ENCODE measurements at regions not wholly inside any gene's neighbourhood (a gene's known extent, or its start where the extent isn't known, plus 50 kb on each side); places are given as distances from the start of the nearest gene placed in this dataset.

DNA sequence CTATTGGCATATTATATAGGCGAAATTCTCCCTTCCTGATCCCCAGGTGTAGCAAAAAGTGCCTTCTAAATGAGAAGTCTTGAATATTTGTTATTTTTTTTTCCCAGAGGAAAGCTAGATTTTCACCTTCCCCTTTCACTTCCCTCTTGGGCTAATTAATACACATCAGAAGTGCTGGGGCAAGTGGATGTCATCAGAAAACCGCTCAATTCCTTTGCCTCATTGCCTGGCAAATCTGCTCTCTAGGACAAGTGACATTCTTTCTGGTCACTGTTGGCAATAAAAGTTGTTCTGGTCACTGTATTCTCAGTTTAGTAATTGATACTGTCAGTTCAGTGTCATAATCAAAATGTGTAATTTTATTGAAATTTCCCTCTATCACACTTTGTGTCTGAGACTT lies 174.5 kb downstream of the ETNK1 start:
- no peak for DNase-seq (ENCODE audit: low read depth)
- TF ChIP-seq, protein P1, sequence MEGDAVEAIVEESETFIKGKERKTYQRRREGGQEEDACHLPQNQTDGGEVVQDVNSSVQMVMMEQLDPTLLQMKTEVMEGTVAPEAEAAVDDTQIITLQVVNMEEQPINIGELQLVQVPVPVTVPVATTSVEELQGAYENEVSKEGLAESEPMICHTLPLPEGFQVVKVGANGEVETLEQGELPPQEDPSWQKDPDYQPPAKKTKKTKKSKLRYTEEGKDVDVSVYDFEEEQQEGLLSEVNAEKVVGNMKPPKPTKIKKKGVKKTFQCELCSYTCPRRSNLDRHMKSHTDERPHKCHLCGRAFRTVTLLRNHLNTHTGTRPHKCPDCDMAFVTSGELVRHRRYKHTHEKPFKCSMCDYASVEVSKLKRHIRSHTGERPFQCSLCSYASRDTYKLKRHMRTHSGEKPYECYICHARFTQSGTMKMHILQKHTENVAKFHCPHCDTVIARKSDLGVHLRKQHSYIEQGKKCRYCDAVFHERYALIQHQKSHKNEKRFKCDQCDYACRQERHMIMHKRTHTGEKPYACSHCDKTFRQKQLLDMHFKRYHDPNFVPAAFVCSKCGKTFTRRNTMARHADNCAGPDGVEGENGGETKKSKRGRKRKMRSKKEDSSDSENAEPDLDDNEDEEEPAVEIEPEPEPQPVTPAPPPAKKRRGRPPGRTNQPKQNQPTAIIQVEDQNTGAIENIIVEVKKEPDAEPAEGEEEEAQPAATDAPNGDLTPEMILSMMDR (IDR thresholded peaks at IDR 0.05; ENCODE audit: insufficient read depth, low read length, poor library complexity, severe bottlenecking): no peak

GRCh38 chr12:22800332-22800731 lies 175.4 kb downstream of the ETNK1 start:
- TF ChIP-seq, protein P1 (IDR thresholded peaks at IDR 0.05; ENCODE audit: insufficient read depth, low read length, poor library complexity, severe bottlenecking): no peak
- DNase-seq (ENCODE audit: low read depth): no peak
- H3K36me3 ChIP-seq (ENCODE audit: control insufficient read depth, insufficient read depth, low read length): no peaks in the 10 kb centered on the region
- H3K27me3 ChIP-seq (ENCODE audit: control insufficient read depth, insufficient read depth, low read length): no peaks in the 10 kb centered on the region
- H3K4me3 ChIP-seq (ENCODE audit: low read depth, low read length): no peak overlapping the region

More for the DNA sequence above, 174.5 kb downstream of the ETNK1 start:
- Histone ChIP-seq H3K36me3 (ENCODE audit: control insufficient read depth, insufficient read depth, low read length) (no peaks in the 10 kb centered on the region), H3K4me3 (ENCODE audit: low read depth, low read length) (no peak overlapping the region), H3K27me3 (ENCODE audit: control insufficient read depth, insufficient read depth, low read length) (no peaks in the 10 kb centered on the region)

DNA sequence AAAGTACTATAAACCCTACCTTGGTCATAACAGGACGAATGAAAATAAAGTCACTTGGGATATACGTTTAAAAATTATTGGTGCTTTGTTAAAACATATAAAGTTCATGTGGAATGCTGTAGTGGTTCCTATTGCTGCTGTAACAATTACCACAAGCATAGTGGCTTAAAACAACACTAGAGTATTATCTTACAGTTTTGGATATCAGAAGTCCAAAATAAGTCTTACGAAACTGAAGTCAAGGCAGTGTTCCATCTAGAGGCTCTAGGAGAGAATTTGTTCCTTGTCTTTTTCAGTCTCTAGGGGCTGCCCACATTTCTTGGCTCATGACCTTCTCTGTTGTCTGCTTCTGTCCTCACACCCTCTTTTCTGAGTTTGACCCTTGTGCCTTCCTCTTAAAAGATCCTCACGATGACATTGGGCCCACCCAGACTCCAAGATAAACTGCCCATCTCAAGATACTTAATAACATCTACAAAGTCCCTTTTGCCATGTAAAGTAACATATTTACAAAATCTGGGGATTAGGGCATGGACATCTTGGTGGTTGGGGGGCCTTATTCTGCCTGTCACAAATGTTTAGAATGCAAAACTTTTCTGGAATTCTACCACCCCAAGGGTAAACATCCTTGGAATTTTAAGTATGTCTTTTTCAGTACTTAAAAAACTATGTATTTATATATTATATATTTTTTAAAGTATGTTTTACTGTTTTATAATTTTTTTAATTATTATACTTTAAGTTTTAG lies 178.1 kb downstream of the ETNK1 start:
- Histone ChIP-seq H3K27me3 (ENCODE audit: control insufficient read depth, insufficient read depth, low read length) (no peaks in the 10 kb centered on the region), H3K36me3 (ENCODE audit: control insufficient read depth, insufficient read depth, low read length) (no peaks in the 10 kb centered on the region), H3K4me3 (ENCODE audit: low read depth, low read length) (no peak overlapping the region)
- TF ChIP-seq, protein P1 (IDR thresholded peaks at IDR 0.05; ENCODE audit: insufficient read depth, low read length, poor library complexity, severe bottlenecking): no peak
- DNase-seq (ENCODE audit: low read depth): no peak

DNA sequence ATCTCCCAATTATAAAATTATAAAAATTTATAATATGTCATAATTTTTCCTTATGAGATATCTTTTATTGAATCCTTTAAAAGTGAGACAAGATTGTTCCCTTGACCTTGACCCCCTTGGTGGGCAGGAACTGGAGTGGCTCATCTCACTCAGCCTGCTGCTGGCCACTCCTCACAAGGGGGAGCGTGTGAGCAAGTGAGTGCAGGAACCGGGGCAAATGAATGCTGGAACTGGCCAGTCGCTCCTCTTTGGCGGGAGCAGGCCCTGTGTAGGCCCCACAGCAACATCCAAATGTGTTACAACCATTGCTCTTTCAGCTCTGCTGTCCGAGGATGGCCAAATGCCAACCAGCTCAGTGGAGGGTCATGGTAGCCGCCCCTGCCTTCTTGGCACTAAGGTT lies 178.8 kb downstream of the ETNK1 start:
- TF ChIP-seq, protein P1 (IDR thresholded peaks at IDR 0.05; ENCODE audit: insufficient read depth, low read length, poor library complexity, severe bottlenecking): no peak
- Histone ChIP-seq H3K27me3 (ENCODE audit: control insufficient read depth, insufficient read depth, low read length) (no peaks in the 10 kb centered on the region), H3K4me3 (ENCODE audit: low read depth, low read length) (no peak overlapping the region), H3K36me3 (ENCODE audit: control insufficient read depth, insufficient read depth, low read length) (no peaks in the 10 kb centered on the region)
- no peak for DNase-seq (ENCODE audit: low read depth)

GRCh38 chr12:22808860-22809259 lies 183.9 kb downstream of the ETNK1 start:
- TF ChIP-seq, protein P1 (IDR thresholded peaks at IDR 0.05; ENCODE audit: insufficient read depth, low read length, poor library complexity, severe bottlenecking): no peak
- DNase-seq (ENCODE audit: low read depth): no peak
- Histone ChIP-seq H3K4me3 (ENCODE audit: low read depth, low read length) (no peak overlapping the region), H3K36me3 (ENCODE audit: control insufficient read depth, insufficient read depth, low read length) (no peaks in the 10 kb centered on the region), H3K27me3 (ENCODE audit: control insufficient read depth, insufficient read depth, low read length) (no peaks in the 10 kb centered on the region)

- Histone ChIP-seq H3K36me3 (ENCODE audit: control insufficient read depth, insufficient read depth, low read length) (no peaks in the 10 kb centered on the region), H3K27me3 (ENCODE audit: control insufficient read depth, insufficient read depth, low read length) (no peaks in the 10 kb centered on the region)
- no peak for DNase-seq (ENCODE audit: low read depth)
These were observed 185.1 kb downstream of the ETNK1 start for GRCh38 chr12:22810036-22810435.

More at GRCh38 chr12:22810036-22810435, 185.1 kb downstream of the ETNK1 start:
- H3K4me3 ChIP-seq (ENCODE audit: low read depth, low read length): no peak overlapping the region
- TF ChIP-seq, protein P1 (IDR thresholded peaks at IDR 0.05; ENCODE audit: insufficient read depth, low read length, poor library complexity, severe bottlenecking): no peak

All from kidney epithelial cell (primary cell).